ENCODE measurements at regions not wholly inside any gene's neighbourhood (a gene's known extent, or its start where the extent isn't known, plus 50 kb on each side); places are given as distances from the start of the nearest gene placed in this dataset.
"Not testable (repeated sequence)": the region's sequence is repeated elsewhere in the genome, so short reads cannot be mapped to it uniquely, and the experiment has no call there.

- no peak for DNase-seq (ENCODE audit: low read depth)
- H3K4me3 ChIP-seq (ENCODE audit: low read depth, low read length), result no peak overlapping the region
- TF ChIP-seq, protein P1, sequence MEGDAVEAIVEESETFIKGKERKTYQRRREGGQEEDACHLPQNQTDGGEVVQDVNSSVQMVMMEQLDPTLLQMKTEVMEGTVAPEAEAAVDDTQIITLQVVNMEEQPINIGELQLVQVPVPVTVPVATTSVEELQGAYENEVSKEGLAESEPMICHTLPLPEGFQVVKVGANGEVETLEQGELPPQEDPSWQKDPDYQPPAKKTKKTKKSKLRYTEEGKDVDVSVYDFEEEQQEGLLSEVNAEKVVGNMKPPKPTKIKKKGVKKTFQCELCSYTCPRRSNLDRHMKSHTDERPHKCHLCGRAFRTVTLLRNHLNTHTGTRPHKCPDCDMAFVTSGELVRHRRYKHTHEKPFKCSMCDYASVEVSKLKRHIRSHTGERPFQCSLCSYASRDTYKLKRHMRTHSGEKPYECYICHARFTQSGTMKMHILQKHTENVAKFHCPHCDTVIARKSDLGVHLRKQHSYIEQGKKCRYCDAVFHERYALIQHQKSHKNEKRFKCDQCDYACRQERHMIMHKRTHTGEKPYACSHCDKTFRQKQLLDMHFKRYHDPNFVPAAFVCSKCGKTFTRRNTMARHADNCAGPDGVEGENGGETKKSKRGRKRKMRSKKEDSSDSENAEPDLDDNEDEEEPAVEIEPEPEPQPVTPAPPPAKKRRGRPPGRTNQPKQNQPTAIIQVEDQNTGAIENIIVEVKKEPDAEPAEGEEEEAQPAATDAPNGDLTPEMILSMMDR (IDR thresholded peaks at IDR 0.05; ENCODE audit: insufficient read depth, low read depth, low read length, missing control alignments), result no peak
Measured at GRCh38 chr2:223273995-223274394, 222.0 kb downstream of the KCNE4 start.

DNA sequence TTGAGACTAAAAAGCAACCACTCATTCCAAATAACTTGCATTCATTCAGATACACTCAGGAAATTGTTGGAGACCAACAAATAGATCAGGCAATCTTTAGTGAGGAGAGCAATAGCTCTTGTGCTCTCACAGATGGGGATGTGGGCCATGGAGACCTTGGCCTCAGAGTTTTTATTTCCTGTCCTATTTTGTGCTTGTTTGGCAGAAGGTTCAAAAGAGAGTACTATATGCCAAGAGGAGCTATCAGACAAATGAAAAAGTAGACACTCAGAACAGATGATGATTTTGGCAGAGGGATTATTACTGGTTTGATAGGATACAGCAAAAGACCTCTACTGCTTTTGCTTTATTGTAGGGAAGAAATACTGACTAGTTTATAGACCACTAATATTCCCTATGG is 230.2 kb downstream of the KCNE4 start:
- TF ChIP-seq, protein P1 (IDR thresholded peaks at IDR 0.05; ENCODE audit: insufficient read depth, low read depth, low read length, missing control alignments), result no peak
- H3K4me3 ChIP-seq (ENCODE audit: low read depth, low read length), result no peak overlapping the region
- DNase-seq (ENCODE audit: low read depth), result no peak

GRCh38 chr2:223283329-223283728 is 231.3 kb downstream of the KCNE4 start:
- no peak for DNase-seq (ENCODE audit: low read depth)
- no peak overlapping the region for H3K4me3 ChIP-seq (ENCODE audit: low read depth, low read length)
- TF ChIP-seq, protein P1 (IDR thresholded peaks at IDR 0.05; ENCODE audit: insufficient read depth, low read depth, low read length, missing control alignments), result no peak

DNA sequence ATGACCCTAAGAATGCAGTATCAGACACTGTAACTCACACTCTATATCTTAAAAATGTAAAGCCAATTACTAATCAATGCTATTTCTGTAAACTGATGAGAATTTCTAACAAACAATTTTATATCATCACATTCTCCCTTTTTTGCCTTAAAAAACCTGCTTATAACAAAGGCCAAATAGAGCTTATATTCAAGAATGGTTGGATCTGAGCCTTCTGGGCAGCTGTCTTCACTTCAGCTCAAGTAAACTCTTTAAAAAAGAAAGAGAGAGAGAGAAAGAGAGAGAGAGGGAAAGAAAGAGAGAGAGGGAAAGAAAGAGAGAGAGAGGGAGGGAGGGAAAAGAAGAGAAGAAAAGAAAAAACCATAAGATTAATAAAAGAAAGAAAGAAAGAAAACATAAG is 231.8 kb downstream of the KCNE4 start:
- no peak overlapping the region for H3K4me3 ChIP-seq (ENCODE audit: low read depth, low read length)
- no peak for DNase-seq (ENCODE audit: low read depth)
- TF ChIP-seq, protein P1 (IDR thresholded peaks at IDR 0.05; ENCODE audit: insufficient read depth, low read depth, low read length, missing control alignments), result no peak

DNA sequence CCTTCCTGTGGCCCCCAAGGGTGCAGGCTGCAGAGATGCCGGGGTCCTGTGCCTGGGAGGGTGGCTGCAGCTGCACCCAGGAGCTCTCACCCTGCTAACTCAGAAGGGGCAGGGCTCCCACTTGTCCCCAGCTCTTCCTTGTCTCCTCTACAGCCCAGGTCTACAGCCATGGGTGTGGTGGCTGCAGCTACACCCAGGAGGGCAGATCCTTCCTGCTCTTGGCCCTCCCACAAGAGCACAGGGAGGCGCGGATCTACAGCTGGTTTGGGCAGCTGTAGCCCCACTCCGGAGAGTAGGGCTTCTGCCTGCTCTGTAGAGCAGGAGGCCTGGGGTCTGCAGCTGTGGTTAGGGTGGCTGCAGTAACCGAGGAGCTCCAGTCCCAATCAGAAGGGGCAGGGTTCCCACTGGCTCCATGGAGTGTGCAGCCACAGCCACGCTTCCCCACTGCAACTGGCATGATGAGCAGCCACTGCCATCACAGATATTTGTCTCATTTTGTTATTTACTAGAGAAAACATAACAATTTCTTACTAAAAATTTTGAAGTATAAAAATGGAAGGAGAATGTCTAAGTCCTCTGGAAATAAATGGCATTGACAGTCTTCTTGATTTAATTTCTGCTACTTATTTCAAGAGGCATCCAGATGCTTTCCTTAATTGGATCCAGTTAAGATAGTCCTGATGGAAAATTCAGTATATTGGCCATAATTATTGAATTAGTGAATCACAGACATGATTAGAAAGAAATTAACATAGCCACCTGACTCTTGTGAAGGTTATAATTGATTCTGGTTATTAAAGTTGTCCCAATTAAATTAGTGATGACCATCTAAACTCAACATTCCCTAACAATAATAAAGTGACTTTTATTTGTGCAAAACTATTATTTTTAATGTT is 233.6 kb downstream of the KCNE4 start:
- no peak overlapping the region for H3K4me3 ChIP-seq (ENCODE audit: low read depth, low read length)
- TF ChIP-seq, protein P1 (IDR thresholded peaks at IDR 0.05; ENCODE audit: insufficient read depth, low read depth, low read length, missing control alignments), result no peak
- DNase-seq (ENCODE audit: low read depth), result no peak

DNA sequence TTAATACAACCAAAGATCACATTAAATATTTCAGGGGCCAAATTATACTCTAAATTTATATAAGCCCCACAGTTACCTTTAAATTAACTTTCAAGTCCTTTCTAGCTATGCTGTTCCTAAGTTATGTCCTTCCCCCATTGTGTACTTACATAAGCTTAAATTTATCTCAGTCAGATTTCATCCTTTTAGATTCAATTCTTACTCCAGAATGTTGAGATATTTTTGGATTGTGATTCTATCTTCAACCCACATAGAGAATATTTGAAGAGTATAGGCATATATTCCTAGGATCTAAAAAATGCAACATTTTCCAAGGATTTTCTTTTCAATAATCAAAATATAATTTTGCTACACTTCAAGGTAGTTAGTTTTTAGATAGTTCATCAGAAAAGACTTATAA is 242.8 kb downstream of the KCNE4 start:
- TF ChIP-seq, protein P1 (IDR thresholded peaks at IDR 0.05; ENCODE audit: insufficient read depth, low read depth, low read length, missing control alignments), result no peak
- H3K4me3 ChIP-seq (ENCODE audit: low read depth, low read length), result no peak overlapping the region

GRCh38 chr2:223297788-223298187 is 245.8 kb downstream of the KCNE4 start:
- TF ChIP-seq, protein P1 (IDR thresholded peaks at IDR 0.05; ENCODE audit: insufficient read depth, low read depth, low read length, missing control alignments), result no peak
- no peak for DNase-seq (ENCODE audit: low read depth)
- H3K4me3 ChIP-seq (ENCODE audit: low read depth, low read length), result no peak overlapping the region

More for the DNA sequence above, 242.8 kb downstream of the KCNE4 start:
- no peak for DNase-seq (ENCODE audit: low read depth)

DNA sequence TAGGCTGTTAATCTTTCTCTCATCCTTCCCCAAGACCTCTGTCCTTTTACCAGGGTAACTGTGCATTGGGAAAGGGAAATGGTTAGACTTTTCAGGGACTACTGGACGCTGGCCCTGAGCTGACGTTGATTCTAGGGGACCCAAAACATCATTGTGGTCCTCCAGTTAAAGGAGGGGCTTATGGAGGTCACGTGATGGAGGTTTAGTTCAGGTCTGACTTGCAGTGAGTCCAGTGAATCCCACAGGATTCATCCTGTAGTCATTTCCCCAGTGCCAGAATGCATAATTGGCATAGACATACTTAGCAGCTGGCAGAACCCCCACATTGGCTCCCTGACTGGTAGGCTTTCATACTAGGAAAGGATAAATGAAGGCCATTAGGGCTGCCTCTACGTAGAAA is 246.3 kb downstream of the KCNE4 start:
- not testable (repeated sequence) for H3K4me3 ChIP-seq (ENCODE audit: low read depth, low read length); DNase-seq (ENCODE audit: low read depth)
